ENCODE measurements at regions not wholly inside any gene's neighbourhood (a gene's known extent, or its start where the extent isn't known, plus 50 kb on each side); places are given as distances from the start of the nearest gene placed in this dataset.

DNA sequence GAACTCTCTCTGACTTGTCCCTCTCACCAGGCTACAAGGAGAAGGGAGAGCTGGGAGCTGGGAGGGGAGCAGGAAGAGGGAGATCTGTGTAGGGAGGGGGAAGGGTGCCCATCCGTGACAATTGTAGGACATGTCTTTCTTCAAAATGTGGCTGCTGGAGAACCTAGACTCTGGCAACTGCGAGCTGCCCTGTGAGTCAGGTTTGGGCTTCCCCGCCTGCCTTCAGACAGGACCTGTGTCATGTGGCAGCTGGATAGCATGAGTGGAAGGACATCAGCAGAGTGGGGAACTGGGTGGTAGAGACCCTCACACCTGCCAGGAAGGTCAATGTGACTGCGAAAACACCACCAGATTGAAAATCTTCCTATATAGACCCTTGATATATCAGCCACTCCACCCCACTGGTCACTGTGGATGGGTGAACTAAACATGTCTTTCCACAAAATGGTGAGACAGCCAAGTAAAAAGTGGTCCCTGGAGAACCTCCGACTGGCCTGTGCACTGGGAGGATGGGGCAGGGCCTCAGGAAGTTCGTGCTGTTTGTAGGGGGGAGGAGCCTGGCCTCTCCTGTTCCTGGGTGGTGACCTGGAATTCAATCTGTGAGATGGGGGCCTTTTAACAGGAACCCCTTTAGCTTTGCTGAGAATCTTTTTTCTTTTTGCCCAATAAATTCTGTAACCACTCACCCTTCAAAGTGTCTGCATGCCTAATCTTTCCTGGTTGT is 62.2 kb upstream of the CAPRIN2 start:
- TF ChIP-seq CTCF (IDR thresholded peaks at IDR 0.05; ENCODE audit: insufficient read depth, low read depth, low read length) = no peak
- TF ChIP-seq EZH2 (IDR thresholded peaks at IDR 0.05; ENCODE audit: insufficient read depth, low read length) = no peak
